HG02763 (cell line): ENCODE measurements at regions not wholly inside any gene's neighbourhood (a gene's known extent, or its start where the extent isn't known, plus 50 kb on each side); places are given as distances from the start of the nearest gene placed in this dataset.
"Not testable (repeated sequence)": the region's sequence is repeated elsewhere in the genome, so short reads cannot be mapped to it uniquely, and the experiment has no call there.

Experiments
- ATAC-seq: cut with Tn5 transposase; IDR thresholded peaks from one replicate; pipeline ENCODE4 v1.9.1; 2021; ENCODE audit warnings: mild to moderate bottlenecking, moderate library complexity; ENCODE audit not compliant: unreplicated experiment

- ATAC-seq: no peak
These were observed 195.3 kb upstream of the SULF2 start for GRCh38 chr20:47980336-47981177.

DNA sequence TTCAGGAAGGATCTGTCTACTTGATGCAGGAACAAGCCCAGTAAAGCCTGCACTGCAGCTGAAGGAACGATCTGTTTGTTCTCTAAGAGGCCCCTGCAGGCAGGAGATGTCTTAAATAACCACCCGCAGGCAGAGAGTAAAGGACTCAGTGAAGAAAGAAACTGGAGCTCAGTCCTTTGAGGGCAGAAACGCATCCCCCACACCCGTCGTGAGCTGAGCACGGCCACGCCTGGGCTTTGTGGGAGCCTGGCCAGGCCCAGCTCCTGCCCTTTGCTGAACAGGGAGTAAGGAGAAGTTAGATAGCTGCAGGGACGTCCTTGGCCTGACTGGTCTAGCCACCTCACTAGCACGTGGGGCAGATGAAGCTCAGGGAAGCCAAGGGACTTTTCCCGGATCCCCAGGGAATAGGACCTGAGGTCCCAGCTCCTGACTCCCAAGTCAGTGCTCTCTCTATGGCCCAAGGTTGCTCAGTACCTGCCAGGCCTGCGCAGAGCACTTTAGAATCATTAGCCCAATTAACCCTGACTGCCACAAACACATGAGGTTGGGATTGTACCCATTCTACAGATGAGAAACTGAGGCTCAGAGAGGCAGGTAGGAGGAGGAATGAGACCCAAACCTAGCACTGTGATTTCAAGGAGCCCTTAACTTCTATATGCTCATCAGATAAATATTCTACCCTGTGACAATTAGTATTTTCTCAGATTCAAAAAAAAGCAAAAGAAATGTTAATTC is 194.2 kb upstream of the SULF2 start:
- not testable (repeated sequence) for ATAC-seq

GRCh38 chr20:47978428-47979120 is 193.3 kb upstream of the SULF2 start:
- ATAC-seq: not testable (repeated sequence)

- not testable (repeated sequence) for ATAC-seq
These were observed 192.5 kb upstream of the SULF2 start for GRCh38 chr20:47977789-47978252.

GRCh38 chr20:47977017-47977788 is 191.9 kb upstream of the SULF2 start:
- not testable (repeated sequence) for ATAC-seq

GRCh38 chr20:47974234-47974878 is 189.1 kb upstream of the SULF2 start:
- ATAC-seq: no peak

DNA sequence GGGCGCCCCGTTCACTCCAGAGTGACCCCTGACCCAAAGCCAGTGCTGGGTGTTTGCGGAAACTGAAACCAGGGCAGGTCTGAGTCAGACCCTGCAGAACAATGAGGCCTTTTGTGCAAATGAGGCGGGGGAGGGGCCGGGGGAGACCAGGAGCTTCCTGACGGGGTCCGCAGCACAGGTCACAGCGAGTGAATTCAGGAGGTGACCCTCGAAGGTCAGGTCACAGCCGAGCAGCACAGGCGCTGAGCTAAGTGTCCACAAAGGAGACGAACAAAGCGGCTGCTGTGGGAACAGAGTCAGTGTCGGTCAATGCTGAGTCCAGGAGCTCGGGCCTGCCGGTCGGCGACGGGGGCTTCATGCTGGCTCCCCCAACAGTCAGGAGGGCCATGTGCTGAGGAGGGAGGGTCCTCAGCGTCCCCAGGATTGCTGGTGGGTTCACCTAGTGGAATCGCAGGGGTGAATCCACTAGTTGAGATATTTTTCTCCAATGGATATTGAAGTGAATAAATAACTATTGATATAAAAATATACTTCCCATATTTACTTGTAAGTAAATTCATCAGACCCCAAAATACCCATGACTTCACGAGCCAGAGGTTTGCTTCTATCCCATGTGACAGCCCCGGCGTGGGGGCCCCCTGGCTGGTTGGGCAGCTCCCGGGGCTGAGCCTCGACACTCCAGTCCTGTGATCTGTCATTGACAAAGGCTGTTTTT is 188.4 kb upstream of the SULF2 start:
- ATAC-seq: no peak

DNA sequence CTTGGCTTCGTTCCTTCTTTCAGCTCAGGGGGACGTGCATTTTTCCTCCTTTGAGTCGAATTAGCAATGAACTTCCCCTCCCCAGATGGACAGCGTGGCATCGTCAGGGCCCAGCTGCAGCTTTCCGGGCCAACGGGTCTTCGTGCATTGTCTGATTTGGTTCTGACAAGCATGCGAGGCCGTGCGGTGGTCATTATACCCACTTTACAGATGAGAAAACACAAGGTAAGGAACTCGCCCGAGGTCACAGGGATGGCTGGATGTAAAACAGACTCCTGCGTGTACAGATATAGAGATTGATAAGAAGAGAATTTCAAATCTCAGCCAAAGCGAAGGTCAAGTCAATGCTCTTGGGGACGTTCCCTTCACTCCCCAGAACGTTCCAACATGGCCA is 187.6 kb upstream of the SULF2 start:
- ATAC-seq: no peak

GRCh38 chr20:47972297-47972915 is 187.1 kb upstream of the SULF2 start:
- ATAC-seq: not testable (repeated sequence)

- no peak for ATAC-seq
These were observed 185.9 kb upstream of the SULF2 start for GRCh38 chr20:47971058-47971791.

DNA sequence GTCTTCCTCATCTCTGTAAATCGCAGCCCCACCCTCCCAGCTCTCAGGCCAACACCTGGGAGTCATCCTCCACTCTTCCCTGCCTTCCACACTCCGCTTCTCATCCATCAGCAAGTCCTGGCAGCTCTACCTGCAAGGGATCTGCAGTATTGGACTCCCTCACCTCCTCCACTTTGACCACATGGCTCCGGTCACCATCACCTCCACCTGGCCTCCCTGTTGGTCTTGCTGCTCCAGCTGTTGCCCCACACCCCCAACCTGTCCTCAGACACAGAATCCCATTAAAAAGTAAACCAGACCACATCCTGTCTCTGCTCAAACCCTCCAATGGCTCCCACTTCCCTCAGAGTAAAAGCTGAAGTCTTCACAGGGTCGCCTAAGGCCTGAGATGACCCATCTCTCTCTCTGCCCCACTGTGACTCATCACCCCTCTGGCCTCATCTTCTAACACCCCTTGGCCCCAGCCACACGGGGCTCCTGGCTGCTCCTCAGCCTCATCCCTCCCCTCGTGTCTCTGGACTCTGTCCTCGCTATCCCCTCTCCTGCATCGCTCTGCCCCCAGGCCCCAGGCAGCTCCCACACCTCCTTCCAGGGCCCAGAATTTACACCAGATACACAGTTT is 185.1 kb upstream of the SULF2 start:
- no peak for ATAC-seq

DNA sequence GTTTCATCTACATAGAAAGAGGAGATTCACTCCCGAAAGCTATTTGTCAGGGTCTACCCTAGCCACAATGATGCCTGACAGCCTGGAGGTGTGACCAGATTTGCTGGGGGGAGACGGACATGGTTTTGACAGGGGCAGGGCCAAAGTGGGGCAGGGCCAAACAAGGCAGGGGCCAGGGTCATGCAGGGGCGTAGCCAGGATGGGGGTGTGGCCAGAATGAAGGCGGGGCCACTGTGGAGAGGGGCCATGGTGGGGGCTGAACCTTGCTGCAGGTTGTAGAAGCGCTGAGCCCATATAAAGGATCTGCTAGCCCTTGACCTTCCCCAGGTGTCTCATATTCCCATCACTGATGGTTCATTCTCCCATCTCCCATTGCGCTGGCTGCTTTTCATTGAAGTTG is 184.1 kb upstream of the SULF2 start:
- no peak for ATAC-seq

DNA sequence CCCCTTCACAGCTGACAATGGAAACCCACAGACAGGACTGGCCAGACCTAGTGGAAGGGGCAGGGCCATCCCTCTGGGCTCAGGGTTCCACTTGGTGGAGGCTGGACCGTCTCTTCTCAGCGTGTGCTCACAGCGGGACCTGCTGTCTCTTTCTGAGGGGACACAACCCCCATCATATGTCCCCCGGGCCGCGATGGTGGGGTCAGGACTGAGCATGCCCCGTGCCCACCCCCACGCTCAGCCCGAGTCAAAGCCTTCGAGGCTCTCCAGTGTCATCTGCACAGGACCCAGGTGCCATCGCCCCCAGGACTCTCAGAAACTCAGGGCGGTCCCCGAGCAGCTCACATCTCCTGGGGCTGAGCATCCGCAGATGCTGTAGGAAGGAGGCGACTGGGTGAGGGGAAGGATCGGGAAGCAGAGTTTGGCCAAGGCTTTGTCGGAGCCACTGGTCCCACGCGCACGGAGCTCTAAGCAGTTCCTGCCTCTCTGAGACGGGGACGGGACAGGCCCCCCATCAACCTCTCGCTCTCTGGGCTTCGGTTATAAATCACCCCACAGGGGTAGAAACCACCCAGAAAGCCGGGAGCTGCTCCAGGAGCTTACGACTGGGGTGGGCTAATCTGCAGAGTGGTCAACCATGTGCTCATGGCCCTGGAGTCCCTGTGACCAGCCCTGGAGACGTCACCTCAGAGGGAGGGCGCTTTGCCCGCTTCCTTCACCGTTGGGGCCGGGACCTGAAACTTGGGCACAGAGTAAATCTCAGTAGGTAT is 183.4 kb upstream of the SULF2 start:
- no peak for ATAC-seq

- no peak for ATAC-seq
These were observed 178.9 kb upstream of the SULF2 start for GRCh38 chr20:47964149-47964548.

DNA sequence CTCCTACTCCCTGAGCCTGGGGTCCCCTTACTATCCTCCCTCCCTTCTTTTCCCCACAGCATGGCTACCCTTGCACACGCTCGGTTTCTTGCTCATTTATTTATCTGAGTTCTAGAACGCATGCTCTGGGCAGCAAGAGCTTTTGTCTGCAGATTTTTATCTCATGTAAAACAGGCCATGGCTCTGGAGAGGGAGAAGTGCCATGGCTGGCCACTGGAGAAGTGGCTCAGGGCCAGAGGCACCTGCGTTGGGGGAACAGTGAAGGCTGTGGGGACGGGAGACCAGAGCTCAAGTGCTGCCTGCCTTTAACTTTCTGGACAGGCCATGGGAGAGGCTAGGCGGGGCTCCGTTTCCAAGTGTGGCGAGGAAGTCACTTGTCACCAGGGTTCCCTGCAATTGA is 177.7 kb upstream of the SULF2 start:
- no peak for ATAC-seq

- ATAC-seq: no peak
These were observed 177.1 kb upstream of the SULF2 start for GRCh38 chr20:47962286-47962963.
